ENCODE measurements at regions not wholly inside any gene's neighbourhood (a gene's known extent, or its start where the extent isn't known, plus 50 kb on each side); places are given as distances from the start of the nearest gene placed in this dataset.

GRCh38 chr10:61608255-61609033 is 54.3 kb upstream of the CABCOCO1 start:
- Mint-ChIP-seq H3K27ac (ENCODE audit: unreplicated experiment) (no peak overlapping the region), H3K4me1 (ENCODE audit: low read depth, unreplicated experiment) (no peaks in the 10 kb centered on the region), H3K9me3 (ENCODE audit: unreplicated experiment) (no peaks in the 10 kb centered on the region), H3K4me3 (ENCODE audit: unreplicated experiment) (no peak overlapping the region), H3K36me3 (ENCODE audit: insufficient read depth, unreplicated experiment) (no peaks in the 10 kb centered on the region), H3K27me3 (ENCODE audit: insufficient read depth, unreplicated experiment) (peaks cover 27% of the 10 kb centered on the region)
- TF ChIP-seq CTCF (IDR thresholded peaks at IDR 0.05; ENCODE audit: insufficient read depth in 1 of 2, low read depth in 1 of 2, low read length in 1 of 2, severe bottlenecking in 1 of 2, unreplicated experiment in 1 of 2), result no peak
- no peaks in the 10 kb centered on the region; the same call in 1 of the 2 replicates for H3K4me1 ChIP-seq
- H3K9me3 ChIP-seq, result no peaks in the 10 kb centered on the region
- ChIA-PET POLR2A (no interaction called here), CTCF (no interaction called here)
- H3K27me3 ChIP-seq (replicated peaks; ENCODE audit: control insufficient read depth, insufficient read depth, low read length), result no peaks in the 10 kb centered on the region
- no peak for DNase-seq
- BruUV-seq (replicated peaks), result no TSS peak
- intact Hi-C loops (cut with micrococcal nuclease; ENCODE audit: unreplicated experiment), result loop anchor here (5.0 to 10.0 kb wide), 2 partner anchors 229 to 636 kb away; no protein-coding TSS in a partner anchor
- H3K36me3 ChIP-seq (ENCODE audit: control insufficient read depth, insufficient read depth, low read length), result no peaks in the 10 kb centered on the region
- no peak overlapping the region for H3K4me3 ChIP-seq (ENCODE audit: low read depth, low read length)

GRCh38 chr10:61606959-61607907 is 55.5 kb upstream of the CABCOCO1 start:
- no peak overlapping the region for H3K27ac Mint-ChIP-seq (ENCODE audit: unreplicated experiment)
- no peaks in the 10 kb centered on the region for H3K36me3 Mint-ChIP-seq (ENCODE audit: insufficient read depth, unreplicated experiment)
- no peak overlapping the region for H3K4me3 ChIP-seq (ENCODE audit: low read depth, low read length)
- no peak for DNase-seq
- H3K4me1 Mint-ChIP-seq (ENCODE audit: low read depth, unreplicated experiment), result no peaks in the 10 kb centered on the region
- intact Hi-C loops (cut with micrococcal nuclease; ENCODE audit: unreplicated experiment), result loop anchor here (1.0 to 10.0 kb wide), 3 partner anchors 126 to 638 kb away; no protein-coding TSS in a partner anchor
- H3K4me1 ChIP-seq, result no peaks in the 10 kb centered on the region
- TF ChIP-seq CTCF (IDR thresholded peaks at IDR 0.05; ENCODE audit: insufficient read depth in 1 of 2, low read depth in 1 of 2, low read length in 1 of 2, severe bottlenecking in 1 of 2, unreplicated experiment in 1 of 2), result peak; percentile 80 to 88
- H3K9me3 Mint-ChIP-seq (ENCODE audit: unreplicated experiment), result no peaks in the 10 kb centered on the region
- no peak overlapping the region for H3K4me3 Mint-ChIP-seq (ENCODE audit: unreplicated experiment)
- no peaks in the 10 kb centered on the region for H3K27me3 ChIP-seq (replicated peaks; ENCODE audit: control insufficient read depth, insufficient read depth, low read length)
- BruUV-seq (replicated peaks), result no TSS peak
- no peaks in the 10 kb centered on the region for H3K9me3 ChIP-seq
- no peaks in the 10 kb centered on the region for H3K36me3 ChIP-seq (ENCODE audit: control insufficient read depth, insufficient read depth, low read length)
- ChIA-PET CTCF (interaction anchor here (1.0 kb wide), 1 partner anchor 126 kb away, joined by 7 read pairs; no protein-coding TSS in a partner anchor), POLR2A (no interaction called here)
- peaks cover 30% of the 10 kb centered on the region for H3K27me3 Mint-ChIP-seq (ENCODE audit: insufficient read depth, unreplicated experiment)

DNA sequence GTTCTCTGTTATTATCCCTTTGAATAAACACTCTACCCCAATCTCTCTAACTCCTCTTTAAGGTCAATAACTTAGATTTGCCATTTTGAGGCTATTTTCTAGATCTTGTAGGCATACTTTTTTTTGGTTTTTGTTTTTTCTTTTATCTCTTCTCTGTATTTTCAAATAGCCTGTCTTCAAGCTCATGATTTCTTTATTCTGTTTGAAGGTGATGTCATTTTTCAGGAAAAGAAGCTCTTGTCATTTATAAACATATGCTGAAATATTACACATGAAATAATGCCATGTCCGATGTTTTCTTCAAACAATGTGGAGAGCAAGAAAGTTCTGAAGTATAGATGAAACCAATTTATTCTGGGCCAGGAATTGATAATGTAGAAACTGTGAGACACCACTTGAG is 57.5 kb upstream of the CABCOCO1 start:
- no peak overlapping the region for H3K4me3 ChIP-seq (ENCODE audit: low read depth, low read length)
- no peaks in the 10 kb centered on the region for H3K9me3 ChIP-seq
- H3K4me3 Mint-ChIP-seq (ENCODE audit: unreplicated experiment), result no peak overlapping the region
- peaks cover 27% of the 10 kb centered on the region for H3K27me3 Mint-ChIP-seq (ENCODE audit: insufficient read depth, unreplicated experiment)
- DNase-seq, result no peak
- no TSS peak for BruUV-seq (replicated peaks)
- no peaks in the 10 kb centered on the region for H3K36me3 ChIP-seq (ENCODE audit: control insufficient read depth, insufficient read depth, low read length)
- ChIA-PET POLR2A (no interaction called here), CTCF (no interaction called here)
- no peaks in the 10 kb centered on the region for H3K9me3 Mint-ChIP-seq (ENCODE audit: unreplicated experiment)
- no peaks in the 10 kb centered on the region for H3K27me3 ChIP-seq (replicated peaks; ENCODE audit: control insufficient read depth, insufficient read depth, low read length)
- no peaks in the 10 kb centered on the region for H3K4me1 ChIP-seq
- TF ChIP-seq CTCF (IDR thresholded peaks at IDR 0.05; ENCODE audit: insufficient read depth in 1 of 2, low read depth in 1 of 2, low read length in 1 of 2, severe bottlenecking in 1 of 2, unreplicated experiment in 1 of 2), result no peak
- intact Hi-C loops (cut with micrococcal nuclease; ENCODE audit: unreplicated experiment), result loop anchor here (5.0 to 10.0 kb wide), 2 partner anchors 232 to 640 kb away; no protein-coding TSS in a partner anchor
- no peaks in the 10 kb centered on the region for H3K4me1 Mint-ChIP-seq (ENCODE audit: low read depth, unreplicated experiment)
- no peaks in the 10 kb centered on the region for H3K36me3 Mint-ChIP-seq (ENCODE audit: insufficient read depth, unreplicated experiment)
- no peak overlapping the region for H3K27ac Mint-ChIP-seq (ENCODE audit: unreplicated experiment)
